Lung (tissue), 11 donors: ENCODE measurements at regions not wholly inside any gene's neighbourhood (a gene's known extent, or its start where the extent isn't known, plus 50 kb on each side); places are given as distances from the start of the nearest gene placed in this dataset.

Experiments
- ATAC-seq: fragments of 200-7000 bp; cut with Tn5 transposase; one replicate; pipeline ENCODE4 v1.9.1; 2020; ENCODE audit warnings: moderate number of reproducible peaks; ENCODE audit not compliant: insufficient read depth, low FRiP score
- DNase-seq, 3 donors: peaks; one replicate each; pipeline ENCODE4 v3.0.0-alpha.2; 2013 to 2017
- H3K27ac ChIP-seq, 2 donors: one replicate each; pipeline ENCODE4 v1.5.1; 2013; ENCODE audit warnings: mild to moderate bottlenecking in 2 of 2, moderate library complexity in 2 of 2, control low read depth in 1 of 2, inconsistent platforms in 1 of 2, low read depth in 1 of 2, low read length in 1 of 2
- H3K27me3 ChIP-seq, 3 donors: one replicate each; pipeline ENCODE4 v1.5.1; 2013; ENCODE audit warnings: low read length in 2 of 3; ENCODE audit not compliant: control insufficient read depth in 3 of 3, insufficient read depth in 3 of 3
- H3K36me3 ChIP-seq, 4 donors: one replicate each; pipeline ENCODE4 v1.5.1; 2013; ENCODE audit warnings: low read length in 4 of 4, mild to moderate bottlenecking in 1 of 4, moderate library complexity in 1 of 4; ENCODE audit not compliant: control insufficient read depth in 4 of 4, insufficient read depth in 4 of 4
- H3K4me1 ChIP-seq, 5 donors: one replicate each; pipeline ENCODE4 v1.5.1; 2013; ENCODE audit warnings: low read length in 5 of 5, mild to moderate bottlenecking in 2 of 5, moderate library complexity in 1 of 5; ENCODE audit not compliant: control insufficient read depth in 5 of 5, insufficient read depth in 5 of 5
- H3K4me3 ChIP-seq: one replicate; pipeline ENCODE4 v1.5.1; 2013; ENCODE audit warnings: mild to moderate bottlenecking, control low read depth, moderate library complexity
- H3K9ac ChIP-seq, 2 donors: one replicate each; pipeline ENCODE4 v1.5.1; 2013; ENCODE audit warnings: low read length in 2 of 2, control low read depth in 1 of 2; ENCODE audit not compliant: insufficient read depth in 1 of 2
- H3K9me3 ChIP-seq, 4 donors: one replicate each; pipeline ENCODE4 v1.5.1; 2013; ENCODE audit warnings: low read length in 3 of 4, mild to moderate bottlenecking in 1 of 4, moderate library complexity in 1 of 4; ENCODE audit not compliant: control insufficient read depth in 4 of 4, insufficient read depth in 3 of 4
- CTCF ChIP-seq: IDR thresholded peaks from 2 replicates; pipeline ENCODE4 v1.5.1; 2012; ENCODE audit warnings: mild to moderate bottlenecking; ENCODE audit errors: control extremely low read depth, extremely low read depth
- WGBS, 2 donors: extraction: QIAGEN DNeasy Blood & Tissue Kit; methylation state at CpG; one replicate each; pipeline ENCODE4 v1.1.7; 2013; 5-methylcytosine and 5-hydroxymethylcytosine counted together
- donor health status: control.
- donor health status: control.
- donor health status: Bipolar disorder and iron deficiency.
- donor health status: healthy.
- donor health status: DM: yes; HTN: yes; CAD: no.

GRCh38 chr4:33255094-33255493, 2534.9 kb downstream of the PCDH7 start:
- no peak overlapping the region for H3K4me3 ChIP-seq
- no peak for TF ChIP-seq CTCF
- DNase-seq = no peak
- H3K9ac ChIP-seq = no peak overlapping the region
- no peak overlapping the region for H3K27ac ChIP-seq
- no peaks in the 10 kb centered on the region for H3K27me3 ChIP-seq
- H3K4me1 ChIP-seq = no peaks in the 10 kb centered on the region
- no peak for ATAC-seq
- H3K36me3 ChIP-seq = no peaks in the 10 kb centered on the region
- H3K9me3 ChIP-seq = no peaks in the 10 kb centered on the region
- 90 to 91% methylated on average over 10 of the region's 10 CpGs for WGBS, 2 donors

- H3K36me3 ChIP-seq = no peaks in the 10 kb centered on the region
- no peak overlapping the region for H3K4me3 ChIP-seq
- 78 to 83% methylated on average over 6 of the region's 6 CpGs for WGBS, 2 donors
- DNase-seq = no peak
- ATAC-seq = no peak
- H3K4me1 ChIP-seq = no peaks in the 10 kb centered on the region
- no peaks in the 10 kb centered on the region for H3K27me3 ChIP-seq
- H3K9ac ChIP-seq = no peak overlapping the region
- H3K27ac ChIP-seq = no peak overlapping the region
- no peaks in the 10 kb centered on the region for H3K9me3 ChIP-seq
- no peak for TF ChIP-seq CTCF
These were observed 2535.3 kb downstream of the PCDH7 start for GRCh38 chr4:33255507-33255906.

- ATAC-seq = no peak
- Histone ChIP-seq H3K36me3 (no peaks in the 10 kb centered on the region), H3K9me3 (no peaks in the 10 kb centered on the region), H3K27ac (no peak overlapping the region), H3K4me3 (no peak overlapping the region), H3K4me1 (no peaks in the 10 kb centered on the region), H3K9ac (no peak overlapping the region), H3K27me3 (no peaks in the 10 kb centered on the region)
- no peak for TF ChIP-seq CTCF
- DNase-seq = no peak
- WGBS, 2 donors = 81 to 91% methylated on average over 2 of the region's 2 CpGs
These were observed 2542.7 kb downstream of the PCDH7 start for GRCh38 chr4:33262824-33263223.

- no peak for TF ChIP-seq CTCF
- ATAC-seq (no peak), DNase-seq (no peak)
- Histone ChIP-seq H3K36me3 (no peaks in the 10 kb centered on the region), H3K27ac (no peak overlapping the region), H3K9me3 (no peaks in the 10 kb centered on the region), H3K27me3 (no peaks in the 10 kb centered on the region), H3K4me3 (no peak overlapping the region), H3K9ac (no peak overlapping the region), H3K4me1 (no peaks in the 10 kb centered on the region)
- WGBS, 2 donors = 85 to 88% methylated on average over 5 of the region's 5 CpGs
These were observed 2548.6 kb downstream of the PCDH7 start for GRCh38 chr4:33268776-33269175.
